Fibroblast of gingiva (primary cell): ENCODE measurements at regions not wholly inside any gene's neighbourhood (a gene's known extent, or its start where the extent isn't known, plus 50 kb on each side); places are given as distances from the start of the nearest gene placed in this dataset.
A peak's percentile ranks its signal among the peaks of the same experiment; 100 is the strongest.
"Not testable (repeated sequence)": the region's sequence is repeated elsewhere in the genome, so short reads cannot be mapped to it uniquely, and the experiment has no call there.

Experiments used
- DNase-seq: peaks from one replicate; pipeline ENCODE4 v3.0.0-alpha.2; 2011; ENCODE audit warnings: low read depth

- DNase-seq, result not testable (repeated sequence)
Observed at GRCh38 chr1:116851189-116851588, 58.5 kb upstream of the PTGFRN start.

- DNase-seq, result no peak
Observed at GRCh38 chr1:116851846-116852245, 57.9 kb upstream of the PTGFRN start.

- DNase-seq, result no peak
Observed at GRCh38 chr1:116852367-116852766, 57.3 kb upstream of the PTGFRN start.

- DNase-seq, result no peak
Observed at GRCh38 chr1:116852910-116853309, 56.8 kb upstream of the PTGFRN start.

GRCh38 chr1:116853680-116854402 lies 55.9 kb upstream of the PTGFRN start:
- peak; percentile 57 for DNase-seq

GRCh38 chr1:116854403-116854690 lies 55.4 kb upstream of the PTGFRN start:
- DNase-seq, result no peak

- no peak for DNase-seq
Observed at GRCh38 chr1:116854716-116855115, 55.0 kb upstream of the PTGFRN start.

GRCh38 chr1:116855191-116855619 lies 54.5 kb upstream of the PTGFRN start:
- DNase-seq, result no peak

- DNase-seq, result peak; percentile 76
Observed at GRCh38 chr1:116855773-116856201, 53.9 kb upstream of the PTGFRN start.

- DNase-seq, result no peak
Observed at GRCh38 chr1:116856312-116856711, 53.4 kb upstream of the PTGFRN start.

GRCh38 chr1:116857092-116857491 lies 52.6 kb upstream of the PTGFRN start:
- no peak for DNase-seq
